Suppressor macrophage treated with lipopolysaccharide for 4 hours (primary cell): ENCODE measurements at regions not wholly inside any gene's neighbourhood (a gene's known extent, or its start where the extent isn't known, plus 50 kb on each side); places are given as distances from the start of the nearest gene placed in this dataset.

Experiments
- DNase-seq: peaks from one replicate; pipeline ENCODE4 v3.0.0-alpha.2; 2020

- no peak for DNase-seq
Observed at GRCh38 chr1:182120411-182121258, 59.1 kb upstream of the ZNF648 start.

GRCh38 chr1:182119631-182120030 lies 58.1 kb upstream of the ZNF648 start:
- no peak for DNase-seq

DNA sequence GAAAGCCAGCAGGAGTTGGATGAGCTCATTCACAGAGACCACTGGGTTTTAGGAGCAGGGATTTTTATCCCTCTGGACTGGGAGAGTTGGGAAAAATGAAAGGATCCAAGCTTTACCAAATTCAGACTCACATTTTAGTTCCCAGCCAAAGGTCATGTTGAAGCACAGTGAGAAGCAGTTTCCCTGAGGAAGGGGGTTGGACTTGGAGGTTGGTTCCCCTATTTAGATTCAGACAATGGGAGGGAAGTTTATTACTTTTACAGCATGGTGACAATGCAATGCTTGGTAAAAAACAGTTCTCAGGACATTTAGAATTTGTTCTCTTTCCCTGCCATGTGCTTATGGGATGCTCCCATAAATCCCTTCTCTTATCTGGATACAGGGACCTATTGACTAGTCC lies 57.3 kb upstream of the ZNF648 start:
- peak; percentile 20 for DNase-seq

- DNase-seq, result no peak
Observed at GRCh38 chr1:182114627-182115023, 53.1 kb upstream of the ZNF648 start.

GRCh38 chr1:182113879-182114626 lies 52.5 kb upstream of the ZNF648 start:
- DNase-seq, result no peak

DNA sequence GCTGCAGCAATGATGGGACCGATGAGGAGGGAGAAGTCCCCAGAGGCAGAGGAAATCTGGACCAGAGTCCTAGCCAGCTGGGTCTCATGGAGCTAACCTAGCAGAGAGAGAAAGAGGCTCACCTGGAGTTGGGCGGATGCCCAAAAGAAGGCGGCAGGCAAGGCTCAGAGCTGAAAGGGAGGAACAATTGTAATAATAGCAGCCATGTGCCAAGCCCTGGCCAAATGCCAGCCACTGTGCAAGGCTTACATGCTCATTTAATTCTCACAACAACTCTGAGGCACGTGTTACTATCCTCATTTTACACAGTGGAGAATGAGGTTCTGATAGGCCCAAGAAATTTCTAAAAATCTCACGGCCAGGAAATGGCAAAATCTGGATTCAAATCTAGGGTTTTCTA lies 50.0 kb upstream of the ZNF648 start:
- no peak for DNase-seq
